ENCODE measurements at regions not wholly inside any gene's neighbourhood (a gene's known extent, or its start where the extent isn't known, plus 50 kb on each side); places are given as distances from the start of the nearest gene placed in this dataset.
A peak's percentile ranks its signal among the peaks of the same experiment; 100 is the strongest.

- TF ChIP-seq FOS (IDR thresholded peaks at IDR 0.05; ENCODE audit: low read depth, low read length), result no peak
- TF ChIP-seq POLR2A (IDR thresholded peaks at IDR 0.05; ENCODE audit: low read depth, low read length), result no peak
- no peak for TF ChIP-seq RCOR1 (IDR thresholded peaks at IDR 0.05; ENCODE audit: insufficient replicate concordance, low read length)
- no peak for TF ChIP-seq CEBPB (IDR thresholded peaks at IDR 0.05; ENCODE audit: low read depth, low read length)
- no peak for TF ChIP-seq MAFK (IDR thresholded peaks at IDR 0.05; ENCODE audit: low read depth, low read length)
- TF ChIP-seq RAD21 (IDR thresholded peaks at IDR 0.05; ENCODE audit: low read length), result no peak
- TF ChIP-seq BHLHE40 (IDR thresholded peaks at IDR 0.05; ENCODE audit: low read depth, low read length), result no peak
These were observed 461.2 kb downstream of the MEIS1 start (continued) for GRCh38 chr2:66896131-66896530.

DNA sequence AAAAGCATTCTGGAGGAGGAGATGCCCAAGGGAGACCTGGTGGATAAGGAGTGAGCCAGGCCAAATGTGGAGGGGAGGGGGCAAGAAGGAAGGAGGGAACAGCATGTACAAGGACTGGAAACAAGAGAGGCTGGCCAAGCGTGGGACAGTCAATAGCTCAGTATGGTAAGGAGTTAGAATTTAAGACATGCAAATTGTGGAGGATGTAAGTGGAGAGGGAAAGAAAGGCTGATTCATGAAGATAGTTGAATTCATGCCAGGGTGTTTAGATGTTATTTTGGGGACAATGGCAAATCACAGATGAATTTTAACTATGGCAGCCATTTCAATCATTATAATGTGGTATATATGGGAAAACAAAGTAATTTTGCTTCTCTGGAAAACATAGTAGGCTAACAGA, 462.3 kb downstream of the MEIS1 start:
- in situ Hi-C loops (cut with MboI; ENCODE audit: low sequenced_read_pairs) (no loop called here), dilution Hi-C loops (cut with HindIII; ENCODE audit: low sequenced_read_pairs, unreplicated experiment) (no loop called here), intact Hi-C loops (cut with micrococcal nuclease) (loop anchor here (5.0 to 10.0 kb wide), 2 partner anchors 508 to 875 kb away; no protein-coding TSS in a partner anchor)
- H4K20me1 ChIP-seq (ENCODE audit: insufficient read depth, low read length), result no peaks in the 10 kb centered on the region
- peak overlapping the region; percentile 99 for H3K27ac ChIP-seq (ENCODE audit: insufficient read depth, low read length)
- no peak overlapping the region for H3K4me3 ChIP-seq (ENCODE audit: insufficient read depth, low read depth, low read length)
- H4K91ac ChIP-seq (ENCODE audit: insufficient read depth, low read depth, low read length), result peak overlapping the region; percentile 97
- H3K18ac ChIP-seq (ENCODE audit: low read depth, low read length), result peak overlapping the region; percentile 100
- H3K9ac ChIP-seq (ENCODE audit: low read depth, low read length), result peak overlapping the region; percentile 50
- no peaks in the 10 kb centered on the region for H3K27me3 ChIP-seq (ENCODE audit: control insufficient read depth, insufficient read depth, low read length)
- 63% methylated on average over 1 of the region's 1 CpG; no CpG with 5 or more reads in 1 of the 2 experiments for WGBS, 2 experiments (ENCODE audit: extremely low coverage in 2 of 2, insufficient read length in 1 of 2)
- no peaks in the 10 kb centered on the region for H3K9me3 ChIP-seq (ENCODE audit: control insufficient read depth, insufficient read depth, low read length)
- peak overlapping the region; percentile 97 for H3K23ac ChIP-seq (ENCODE audit: low read depth, low read length)
- no TSS peak for BruUV-seq (replicated peaks)
- H4K5ac ChIP-seq (ENCODE audit: low read depth, low read length), result peak overlapping the region; percentile 97
- CTCF ChIA-PET, result no interaction called here
- peak overlapping the region; percentile 100 for H2BK5ac ChIP-seq (ENCODE audit: low read depth, low read length, poor library complexity, severe bottlenecking)
- H4K8ac ChIP-seq (ENCODE audit: low read depth in 2 of 2, low read length in 2 of 2), result peak overlapping the region; percentile 51 to 96; a peak in 3 of 4 replicates
- peaks cover 19% of the 10 kb centered on the region for H3K4me1 ChIP-seq (ENCODE audit: control insufficient read depth, insufficient read depth, low read length)
- peak overlapping the region; percentile 100 for H3K4ac ChIP-seq (ENCODE audit: low read depth, low read length)
- no peak for TF ChIP-seq MXI1 (IDR thresholded peaks at IDR 0.05; ENCODE audit: borderline replicate concordance, low read depth, low read length)
- no peak for TF ChIP-seq USF2 (IDR thresholded peaks at IDR 0.05; ENCODE audit: low read depth, low read length)
- no peak for TF ChIP-seq RCOR1 (IDR thresholded peaks at IDR 0.05; ENCODE audit: insufficient replicate concordance, low read length)
- TF ChIP-seq MAZ (IDR thresholded peaks at IDR 0.05; ENCODE audit: borderline replicate concordance, low read depth, low read length), result no peak
- H3K14ac ChIP-seq (replicated peaks; ENCODE audit: low read depth, low read length), result peak overlapping the region; percentile 100
- H2BK15ac ChIP-seq (ENCODE audit: low read depth, low read length), result peak overlapping the region; percentile 98; the same call in 2 of the 3 replicates
- peaks cover 0 to 13% of the 10 kb centered on the region in 2 experiments; a peak in 2 of 4 replicates for H3K79me1 ChIP-seq (ENCODE audit: low read depth in 1 of 2, low read length in 2 of 2)
- peak overlapping the region; percentile 87 for H2AFZ ChIP-seq (replicated peaks; ENCODE audit: low read length, poor library complexity)
- ATAC-seq (ENCODE audit: low read depth), result peak; percentile 56
- peaks cover 10% of the 10 kb centered on the region for H3K9me1 ChIP-seq (ENCODE audit: insufficient read depth, low read length)
- H2BK20ac ChIP-seq (ENCODE audit: low read depth, low read length), result peak overlapping the region; percentile 100
- peak overlapping the region; percentile 97 for H2AK5ac ChIP-seq (ENCODE audit: low read depth, low read length)
- peak overlapping the region; percentile 23 for H3K56ac ChIP-seq (ENCODE audit: extremely low read depth, insufficient read depth, low read length)
- peak overlapping the region; percentile 78 for H2AK9ac ChIP-seq (replicated peaks; ENCODE audit: low read depth, low read length, poor library complexity)
- H2BK120ac ChIP-seq (ENCODE audit: low read depth, low read length), result peak overlapping the region; percentile 100
- DNase-seq, result peak; percentile 65
- H3K36me3 ChIP-seq (ENCODE audit: control insufficient read depth, insufficient read depth, low read length), result no peaks in the 10 kb centered on the region
- POLR2A ChIA-PET (ENCODE audit: unreplicated experiment), result no interaction called here
- peak overlapping the region; percentile 53 for H3K4me2 ChIP-seq (ENCODE audit: low read depth, low read length)

Data from IMR-90 (cell line).